ENCODE measurements at regions not wholly inside any gene's neighbourhood (a gene's known extent, or its start where the extent isn't known, plus 50 kb on each side); places are given as distances from the start of the nearest gene placed in this dataset.

DNA sequence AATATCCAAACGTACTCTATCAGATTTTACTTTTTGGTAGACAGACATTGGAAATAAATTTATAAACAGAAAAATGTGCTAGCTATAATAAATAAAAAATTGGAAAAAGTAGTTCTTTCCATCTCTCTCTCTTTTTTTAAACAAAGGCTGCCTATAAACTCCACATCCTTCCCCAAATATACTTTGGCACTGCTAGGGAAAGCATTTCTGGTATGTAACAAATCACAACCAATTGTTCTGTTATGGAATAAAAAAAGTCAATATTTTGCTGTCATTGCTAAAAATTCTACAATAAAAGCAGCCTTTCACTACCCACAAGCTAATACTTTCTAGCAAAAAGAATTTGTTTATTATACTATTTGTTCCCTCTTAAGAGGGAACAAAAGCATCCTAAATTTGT lies 169.2 kb upstream of the TARS1 start:
- Histone ChIP-seq H2AK5ac (ENCODE audit: low read depth, low read length) (no peak overlapping the region), H3K4me1 (ENCODE audit: control insufficient read depth in 2 of 2, insufficient read depth in 1 of 2, low read depth in 1 of 2, low read length in 2 of 2) (peaks cover 0 to 7% of the 10 kb centered on the region in 2 donors), H4K91ac (ENCODE audit: low read depth, low read length, poor library complexity) (no peak overlapping the region), H4K8ac (ENCODE audit: low read depth, low read length) (no peak overlapping the region), H3K79me1 (ENCODE audit: low read depth, low read length) (no peaks in the 10 kb centered on the region), H3K27ac (replicated peaks; ENCODE audit: low read length) (no peak overlapping the region), H3K9me3 (replicated peaks in 1 of 2; ENCODE audit: control insufficient read depth in 2 of 2, insufficient read depth in 1 of 2, low read depth in 1 of 2, low read length in 2 of 2) (no peaks in the 10 kb centered on the region), H2BK120ac (ENCODE audit: low read depth, low read length) (no peak overlapping the region), H3K27me3 (ENCODE audit: control insufficient read depth in 3 of 3, insufficient read depth in 3 of 3, low read depth in 1 of 3, low read length in 3 of 3) (no peaks in the 10 kb centered on the region), H3K36me3 (replicated peaks in 1 of 2; ENCODE audit: control insufficient read depth in 2 of 2, insufficient read depth in 2 of 2, low read length in 2 of 2) (no peaks in the 10 kb centered on the region), H2BK5ac (ENCODE audit: low read length) (no peak overlapping the region), H3K23ac (ENCODE audit: low read depth, low read length, poor library complexity) (no peak overlapping the region), H3K14ac (ENCODE audit: low read length) (no peak overlapping the region), H3K4me2 (ENCODE audit: insufficient read depth, low read length, poor library complexity, severe bottlenecking) (no peak overlapping the region), H3K4me3 (ENCODE audit: low read length in 2 of 2) (no peak overlapping the region), H3K9ac (ENCODE audit: low read depth, low read length, poor library complexity) (no peak overlapping the region), H2BK12ac (ENCODE audit: low read length) (no peak overlapping the region), H3K18ac (ENCODE audit: low read length) (no peak overlapping the region), H3K4ac (ENCODE audit: low read length) (no peak overlapping the region), H2BK15ac (ENCODE audit: low read length) (no peak overlapping the region), H2AFZ (ENCODE audit: low read length) (no peak overlapping the region)
- WGBS, 2 donors (ENCODE audit: extremely low coverage in 2 of 2, insufficient read length in 2 of 2, insufficient replicate concordance in 1 of 2) = no CpG with 5 or more reads among the region's 1 CpG
- no peak for DNase-seq (ENCODE audit: low spot score)

DNA sequence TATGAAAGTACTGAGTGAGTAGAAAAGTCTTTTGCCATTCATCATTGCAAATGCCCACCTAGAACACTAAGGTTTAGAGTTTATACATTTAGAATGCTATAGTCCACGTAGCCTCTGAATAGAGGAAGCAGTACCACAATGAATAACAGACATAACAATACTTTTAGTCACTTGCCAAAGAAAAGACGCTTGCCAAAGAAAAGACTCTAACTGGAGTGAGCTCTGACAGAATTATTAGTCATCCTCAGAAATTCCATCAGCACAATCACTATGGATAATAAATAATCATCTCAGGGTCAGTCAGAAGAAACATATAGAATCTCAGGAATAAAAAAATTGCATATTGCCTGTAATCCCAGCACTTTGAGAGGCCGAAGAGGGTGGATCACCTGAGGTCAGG lies 168.5 kb upstream of the TARS1 start:
- Histone ChIP-seq H3K27me3 (ENCODE audit: control insufficient read depth in 3 of 3, insufficient read depth in 3 of 3, low read depth in 1 of 3, low read length in 3 of 3) (no peaks in the 10 kb centered on the region), H3K18ac (ENCODE audit: low read length) (no peak overlapping the region), H3K14ac (ENCODE audit: low read length) (no peak overlapping the region), H2BK15ac (ENCODE audit: low read length) (no peak overlapping the region), H3K4ac (ENCODE audit: low read length) (no peak overlapping the region), H3K23ac (ENCODE audit: low read depth, low read length, poor library complexity) (no peak overlapping the region), H3K4me1 (ENCODE audit: control insufficient read depth in 2 of 2, insufficient read depth in 1 of 2, low read depth in 1 of 2, low read length in 2 of 2) (peaks cover 0 to 9% of the 10 kb centered on the region in 2 donors), H3K36me3 (replicated peaks in 1 of 2; ENCODE audit: control insufficient read depth in 2 of 2, insufficient read depth in 2 of 2, low read length in 2 of 2) (no peaks in the 10 kb centered on the region), H2AK5ac (ENCODE audit: low read depth, low read length) (no peak overlapping the region), H3K4me3 (ENCODE audit: low read length in 2 of 2) (no peak overlapping the region), H3K79me1 (ENCODE audit: low read depth, low read length) (no peaks in the 10 kb centered on the region), H2BK120ac (ENCODE audit: low read depth, low read length) (no peak overlapping the region), H2BK5ac (ENCODE audit: low read length) (no peak overlapping the region), H3K9me3 (replicated peaks in 1 of 2; ENCODE audit: control insufficient read depth in 2 of 2, insufficient read depth in 1 of 2, low read depth in 1 of 2, low read length in 2 of 2) (no peaks in the 10 kb centered on the region), H4K8ac (ENCODE audit: low read depth, low read length) (no peak overlapping the region), H4K91ac (ENCODE audit: low read depth, low read length, poor library complexity) (no peak overlapping the region), H3K4me2 (ENCODE audit: insufficient read depth, low read length, poor library complexity, severe bottlenecking) (no peak overlapping the region), H2AFZ (ENCODE audit: low read length) (no peak overlapping the region), H2BK12ac (ENCODE audit: low read length) (no peak overlapping the region), H3K9ac (ENCODE audit: low read depth, low read length, poor library complexity) (no peak overlapping the region), H3K27ac (replicated peaks; ENCODE audit: low read length) (no peak overlapping the region)
- no peak for DNase-seq (ENCODE audit: low spot score)
- no CpG with 5 or more reads among the region's 3 CpGs for WGBS, 2 donors (ENCODE audit: extremely low coverage in 2 of 2, insufficient read length in 2 of 2, insufficient replicate concordance in 1 of 2)

DNA sequence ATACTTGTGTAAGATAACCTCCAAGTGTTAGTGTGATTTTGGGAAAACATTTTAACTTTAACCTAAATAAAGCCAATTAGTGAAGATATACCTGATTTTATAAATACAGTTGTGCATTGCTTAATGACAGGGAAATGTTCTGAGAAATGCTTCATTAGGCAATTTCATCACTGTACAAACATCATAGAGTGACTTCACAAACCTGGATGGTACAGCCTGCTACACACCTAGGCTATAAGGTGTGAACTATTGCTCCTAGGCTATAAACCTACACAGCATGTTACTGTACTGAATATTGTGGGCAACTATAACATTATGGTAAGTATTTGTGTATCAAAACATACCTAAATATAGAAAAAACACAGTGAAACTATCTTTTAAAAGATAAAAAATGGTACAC lies 166.8 kb upstream of the TARS1 start:
- Histone ChIP-seq H3K4me1 (ENCODE audit: control insufficient read depth in 2 of 2, insufficient read depth in 1 of 2, low read depth in 1 of 2, low read length in 2 of 2) (peaks cover 0 to 3% of the 10 kb centered on the region in 2 donors), H3K4ac (ENCODE audit: low read length) (no peak overlapping the region), H3K27ac (replicated peaks; ENCODE audit: low read length) (no peak overlapping the region), H3K79me1 (ENCODE audit: low read depth, low read length) (no peaks in the 10 kb centered on the region), H3K14ac (ENCODE audit: low read length) (no peak overlapping the region), H2BK120ac (ENCODE audit: low read depth, low read length) (no peak overlapping the region), H3K9ac (ENCODE audit: low read depth, low read length, poor library complexity) (no peak overlapping the region), H2BK15ac (ENCODE audit: low read length) (no peak overlapping the region), H3K23ac (ENCODE audit: low read depth, low read length, poor library complexity) (no peak overlapping the region), H3K4me2 (ENCODE audit: insufficient read depth, low read length, poor library complexity, severe bottlenecking) (no peak overlapping the region), H2BK12ac (ENCODE audit: low read length) (no peak overlapping the region), H3K27me3 (ENCODE audit: control insufficient read depth in 3 of 3, insufficient read depth in 3 of 3, low read depth in 1 of 3, low read length in 3 of 3) (no peaks in the 10 kb centered on the region), H4K91ac (ENCODE audit: low read depth, low read length, poor library complexity) (no peak overlapping the region), H2AFZ (ENCODE audit: low read length) (no peak overlapping the region), H3K4me3 (ENCODE audit: low read length in 2 of 2) (no peak overlapping the region), H2AK5ac (ENCODE audit: low read depth, low read length) (no peak overlapping the region), H4K8ac (ENCODE audit: low read depth, low read length) (no peak overlapping the region), H3K18ac (ENCODE audit: low read length) (no peak overlapping the region), H3K9me3 (replicated peaks in 1 of 2; ENCODE audit: control insufficient read depth in 2 of 2, insufficient read depth in 1 of 2, low read depth in 1 of 2, low read length in 2 of 2) (no peaks in the 10 kb centered on the region), H3K36me3 (replicated peaks in 1 of 2; ENCODE audit: control insufficient read depth in 2 of 2, insufficient read depth in 2 of 2, low read length in 2 of 2) (no peaks in the 10 kb centered on the region), H2BK5ac (ENCODE audit: low read length) (no peak overlapping the region)
- DNase-seq (ENCODE audit: low spot score) = no peak

DNA sequence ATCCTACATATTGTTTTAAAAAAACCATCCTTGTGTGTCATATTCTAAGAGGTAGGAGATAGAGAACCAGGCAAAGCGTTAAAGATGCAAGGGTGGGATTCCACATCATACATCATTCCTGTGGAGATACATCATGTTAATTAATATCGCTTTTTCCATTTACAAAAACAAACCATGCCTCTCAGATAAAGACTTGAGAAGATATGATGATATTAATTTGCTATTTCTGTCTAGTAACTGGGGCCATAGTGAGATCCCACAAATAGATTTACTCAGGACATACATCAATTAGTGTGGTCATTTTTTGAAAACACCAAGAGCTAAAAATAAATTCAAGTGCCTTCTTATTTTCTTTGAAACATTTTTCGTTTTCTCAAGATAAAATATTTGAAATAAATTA lies 165.4 kb upstream of the TARS1 start:
- H3K27me3 ChIP-seq (ENCODE audit: control insufficient read depth in 3 of 3, insufficient read depth in 3 of 3, low read depth in 1 of 3, low read length in 3 of 3) = no peaks in the 10 kb centered on the region
- H3K9ac ChIP-seq (ENCODE audit: low read depth, low read length, poor library complexity) = no peak overlapping the region
- no peak overlapping the region for H3K4ac ChIP-seq (ENCODE audit: low read length)
- H2BK15ac ChIP-seq (ENCODE audit: low read length) = no peak overlapping the region
- H4K91ac ChIP-seq (ENCODE audit: low read depth, low read length, poor library complexity) = no peak overlapping the region
- H2BK5ac ChIP-seq (ENCODE audit: low read length) = no peak overlapping the region
- no peaks in the 10 kb centered on the region for H3K79me1 ChIP-seq (ENCODE audit: low read depth, low read length)
- H3K4me3 ChIP-seq (ENCODE audit: low read length in 2 of 2) = no peak overlapping the region
- no peak overlapping the region for H2BK12ac ChIP-seq (ENCODE audit: low read length)
- H2AK5ac ChIP-seq (ENCODE audit: low read depth, low read length) = no peak overlapping the region
- H3K23ac ChIP-seq (ENCODE audit: low read depth, low read length, poor library complexity) = no peak overlapping the region
- H3K4me2 ChIP-seq (ENCODE audit: insufficient read depth, low read length, poor library complexity, severe bottlenecking) = no peak overlapping the region
- no peaks in the 10 kb centered on the region for H3K9me3 ChIP-seq (replicated peaks in 1 of 2; ENCODE audit: control insufficient read depth in 2 of 2, insufficient read depth in 1 of 2, low read depth in 1 of 2, low read length in 2 of 2)
- H3K27ac ChIP-seq (replicated peaks; ENCODE audit: low read length) = no peak overlapping the region
- no peak for DNase-seq (ENCODE audit: low spot score)
- H3K4me1 ChIP-seq (ENCODE audit: control insufficient read depth in 2 of 2, insufficient read depth in 1 of 2, low read depth in 1 of 2, low read length in 2 of 2) = peaks cover 0 to 3% of the 10 kb centered on the region in 2 donors
- H4K8ac ChIP-seq (ENCODE audit: low read depth, low read length) = no peak overlapping the region
- no peaks in the 10 kb centered on the region for H3K36me3 ChIP-seq (replicated peaks in 1 of 2; ENCODE audit: control insufficient read depth in 2 of 2, insufficient read depth in 2 of 2, low read length in 2 of 2)
- H2BK120ac ChIP-seq (ENCODE audit: low read depth, low read length) = no peak overlapping the region
- no peak overlapping the region for H3K14ac ChIP-seq (ENCODE audit: low read length)
- whole genome bisulfite sequencing, 2 donors (ENCODE audit: extremely low coverage in 2 of 2, insufficient read length in 2 of 2, insufficient replicate concordance in 1 of 2) = no CpG with 5 or more reads among the region's 3 CpGs
- no peak overlapping the region for H3K18ac ChIP-seq (ENCODE audit: low read length)
- no peak overlapping the region for H2AFZ ChIP-seq (ENCODE audit: low read length)
